Endothelial cell of umbilical vein (primary cell): ENCODE measurements at regions not wholly inside any gene's neighbourhood (a gene's known extent, or its start where the extent isn't known, plus 50 kb on each side); places are given as distances from the start of the nearest gene placed in this dataset.

Experiments used
- BruUV-seq: library from RNA; stranded (reverse); fragments of 400-500 nt; replicated peaks from 2 replicates; lab custom pipeline; 2021; lab: Mats Ljungman, UMichigan
- CTCF ChIA-PET: fragments of 300-600, 350-600 bp; sonication (Branson Sonifier 250); formaldehyde crosslinking; loops from one replicate; lab custom pipeline; 2021; ENCODE audit warnings: antibody characterized with exemption, inconsistent platforms; lab: Charles Lee
- POLR2A ChIA-PET: fragments of 300-600, 350-600 bp; sonication (Branson Sonifier 250); formaldehyde crosslinking; loops from one replicate; lab custom pipeline; 2021; ENCODE audit warnings: antibody characterized with exemption, inconsistent platforms; lab: Charles Lee
- DNase-seq: peaks from one replicate; pipeline ENCODE4 v3.0.0-alpha.2; 2011; ENCODE audit warnings: low read depth, low spot score
- FAIRE-seq: peaks from 2 replicates; lab custom pipeline; 2011; peaks lifted over from hg19 to GRCh38; lab: Jason Lieb, UNC
- H2AFZ ChIP-seq: 2 replicates; pipeline ENCODE4 v1.6.0; 2012; ENCODE audit warnings: low read depth, low read length, control low read depth, inconsistent platforms
- H3K27ac ChIP-seq: 2 replicates; pipeline ENCODE4 v1.5.1; 2011; ENCODE audit warnings: low read depth, mild to moderate bottlenecking, control low read depth, low read length, moderate library complexity; ENCODE audit not compliant: insufficient read depth
- H3K27me3 ChIP-seq, 2 experiments: 2 replicates each; pipeline versions ENCODE4 v1.6.0 to v1.6.1; 2011; ENCODE audit warnings: low read length in 2 of 2, mixed read lengths in 1 of 2; ENCODE audit not compliant: control insufficient read depth in 2 of 2, insufficient read depth in 2 of 2
- H3K36me3 ChIP-seq, 2 experiments: 2 replicates in 1 of 2; 3 replicates in 1 of 2; pipeline ENCODE4 v1.5.1; 2011; ENCODE audit warnings: low read length in 2 of 2, mild to moderate bottlenecking in 1 of 2, moderate library complexity in 1 of 2; ENCODE audit not compliant: control insufficient read depth in 2 of 2, insufficient read depth in 2 of 2; ENCODE audit errors: extremely low read depth in 1 of 2
- H3K4me1 ChIP-seq: 3 replicates; pipeline ENCODE4 v1.5.1; 2011; ENCODE audit warnings: mild to moderate bottlenecking, low read length; ENCODE audit not compliant: control insufficient read depth, insufficient read depth; ENCODE audit errors: extremely low read depth
- H3K4me2 ChIP-seq: 2 replicates; pipeline ENCODE4 v1.6.1; 2011; ENCODE audit warnings: low read length, control low read depth, mixed read lengths; ENCODE audit not compliant: insufficient read depth
- H3K4me3 ChIP-seq, 3 experiments: fragments of 200-600 bp in 1 of 3; sonication (generic), shearing (Covaris generic) in 1 of 3; replicated peaks in 1 of 3; 2 replicates each; pipeline ENCODE4 v1.5.1; 2011 to 2016; ENCODE audit warnings: control low read depth in 3 of 3, low read length in 3 of 3, mild to moderate bottlenecking in 2 of 3, inconsistent platforms in 1 of 3, low read depth in 1 of 3, moderate library complexity in 1 of 3; ENCODE audit not compliant: insufficient read depth in 1 of 3
- H3K79me2 ChIP-seq: 2 replicates; pipeline ENCODE4 v1.6.0; 2012; ENCODE audit warnings: low read length, inconsistent platforms; ENCODE audit not compliant: control insufficient read depth, insufficient read depth
- H3K9ac ChIP-seq: replicated peaks from 2 replicates; pipeline ENCODE3; 2011; ENCODE audit warnings: low read length, control low read depth; ENCODE audit not compliant: insufficient read depth; ENCODE audit errors: extremely low read depth
- H3K9me1 ChIP-seq: replicated peaks from 3 replicates; pipeline ENCODE4 v1.6.0; 2011; ENCODE audit warnings: mild to moderate bottlenecking, low read length; ENCODE audit not compliant: control insufficient read depth, insufficient read depth; ENCODE audit errors: extremely low read depth
- H3K9me3 ChIP-seq: replicated peaks from 2 replicates; pipeline ENCODE4 v1.5.1; 2012; ENCODE audit warnings: low read length, inconsistent platforms; ENCODE audit not compliant: control insufficient read depth, insufficient read depth
- H4K20me1 ChIP-seq: replicated peaks from 2 replicates; pipeline ENCODE3; 2011; ENCODE audit warnings: mild to moderate bottlenecking, low read length; ENCODE audit not compliant: control insufficient read depth, insufficient read depth; ENCODE audit errors: extremely low read depth
- CTCF ChIP-seq, 2 donors: IDR thresholded peaks; 1 replicate in 1 of 2; 2 replicates in 1 of 2; pipeline ENCODE4 v1.5.1; 2011; ENCODE audit warnings: low read length in 2 of 2, mild to moderate bottlenecking in 2 of 2, moderate library complexity in 2 of 2, control low read depth in 1 of 2, inconsistent platforms in 1 of 2, low read depth in 1 of 2; ENCODE audit not compliant: insufficient read depth in 1 of 2; ENCODE audit errors: extremely low read depth in 1 of 2
- EZH2 ChIP-seq: IDR thresholded peaks from 2 replicates; pipeline ENCODE4 v1.6.1; 2012; ENCODE audit warnings: borderline replicate concordance, low read depth, mild to moderate bottlenecking, moderate library complexity, low read length, inconsistent platforms; ENCODE audit not compliant: severe bottlenecking
- FOS ChIP-seq: IDR thresholded peaks from 2 replicates; pipeline ENCODE4 v1.6.1; 2011; ENCODE audit warnings: mild to moderate bottlenecking, low read length, moderate library complexity, borderline replicate concordance; ENCODE audit not compliant: insufficient read depth
- GATA2 ChIP-seq: IDR thresholded peaks from 2 replicates; pipeline ENCODE4 v1.7.0; 2011; ENCODE audit warnings: low read depth, mild to moderate bottlenecking, moderate library complexity, mixed read lengths, low read length; ENCODE audit not compliant: insufficient read length, insufficient read depth
- JUN ChIP-seq: IDR thresholded peaks from 2 replicates; pipeline ENCODE4 v1.6.1; 2011; ENCODE audit warnings: borderline replicate concordance, low read depth; ENCODE audit not compliant: insufficient read length, insufficient read depth
- MYC ChIP-seq: IDR thresholded peaks from one replicate; pipeline ENCODE4 v1.6.1; 2011; ENCODE audit warnings: mild to moderate bottlenecking, low read depth, low read length
- POLR2A ChIP-seq: IDR thresholded peaks from 2 replicates; pipeline ENCODE4 v1.6.1; 2012; ENCODE audit warnings: low read depth, mild to moderate bottlenecking, control low read depth, low read length
- POLR2AphosphoS5 ChIP-seq: IDR thresholded peaks from 2 replicates; pipeline ENCODE4 v1.6.1; 2012; ENCODE audit warnings: low read depth, mild to moderate bottlenecking, control low read depth, low read length, moderate library complexity; ENCODE audit not compliant: insufficient read depth
- dilution Hi-C: fragments of 300-500 bp; cut with MboI; formaldehyde crosslinking; loops from one replicate; pipeline ENCODE4 v1.15.0; 2019; ENCODE audit warnings: low sequenced_read_pairs; ENCODE audit not compliant: extremely low pct_ligation_motif_present
- intact Hi-C: fragments of 100-400 bp; cut with micrococcal nuclease; formaldehyde crosslinking; loops from one replicate; pipeline ENCODE4 v1.10.0; 2022
- TF ChIP-seq, protein P1 (sequence below): IDR thresholded peaks from 2 replicates; pipeline ENCODE4 v1.6.1; 2011; ENCODE audit not compliant: insufficient read depth, insufficient read length

- FAIRE-seq = no peak
- no peak overlapping the region for H3K9ac ChIP-seq
- no peak for DNase-seq
- TF ChIP-seq FOS = no peak
- no peak for TF ChIP-seq GATA2
- TF ChIP-seq MYC = no peak
- TF ChIP-seq CTCF (IDR thresholded peaks at IDR 0.05; ENCODE audit: extremely low read depth in 1 of 2, insufficient read depth in 1 of 2, low read depth in 1 of 2, low read length in 2 of 2) = no peak
- TF ChIP-seq, protein P1, sequence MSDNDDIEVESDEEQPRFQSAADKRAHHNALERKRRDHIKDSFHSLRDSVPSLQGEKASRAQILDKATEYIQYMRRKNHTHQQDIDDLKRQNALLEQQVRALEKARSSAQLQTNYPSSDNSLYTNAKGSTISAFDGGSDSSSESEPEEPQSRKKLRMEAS = no peak
- no peak for TF ChIP-seq EZH2
- no peak for TF ChIP-seq POLR2AphosphoS5
- TF ChIP-seq POLR2A = no peak
- no peak for TF ChIP-seq JUN
- BruUV-seq = no TSS peak
- no peaks in the 10 kb centered on the region for H4K20me1 ChIP-seq
- H3K9me3 ChIP-seq = no peaks in the 10 kb centered on the region
- H3K4me1 ChIP-seq = no peaks in the 10 kb centered on the region
- no peak overlapping the region for H3K27ac ChIP-seq
- dilution Hi-C loops = no loop called here
- H3K4me3 ChIP-seq = no peak overlapping the region
- H3K9me1 ChIP-seq = no peaks in the 10 kb centered on the region
- intact Hi-C loops = no loop called here
- H2AFZ ChIP-seq = no peak overlapping the region
- H3K36me3 ChIP-seq = no peaks in the 10 kb centered on the region
- H3K27me3 ChIP-seq = no peaks in the 10 kb centered on the region
- H3K4me2 ChIP-seq = no peak overlapping the region
- CTCF ChIA-PET = no interaction called here
- H3K79me2 ChIP-seq = no peaks in the 10 kb centered on the region
- POLR2A ChIA-PET = no interaction called here
Measured at GRCh38 chr3:105953831-105954230, 85.0 kb upstream of the CBLB start.
